NK-92 treated with Interleukin-12 subunit alpha and Interleukin-12 subunit beta, amount 100 ng/mL, for 24 hours (cell line): ENCODE measurements at regions not wholly inside any gene's neighbourhood (a gene's known extent, or its start where the extent isn't known, plus 50 kb on each side); places are given as distances from the start of the nearest gene placed in this dataset.

ENCODE experiments used
- DNase-seq: peaks from one replicate; lab custom pipeline; 2025; lab: John Stamatoyannopoulos, UW

DNA sequence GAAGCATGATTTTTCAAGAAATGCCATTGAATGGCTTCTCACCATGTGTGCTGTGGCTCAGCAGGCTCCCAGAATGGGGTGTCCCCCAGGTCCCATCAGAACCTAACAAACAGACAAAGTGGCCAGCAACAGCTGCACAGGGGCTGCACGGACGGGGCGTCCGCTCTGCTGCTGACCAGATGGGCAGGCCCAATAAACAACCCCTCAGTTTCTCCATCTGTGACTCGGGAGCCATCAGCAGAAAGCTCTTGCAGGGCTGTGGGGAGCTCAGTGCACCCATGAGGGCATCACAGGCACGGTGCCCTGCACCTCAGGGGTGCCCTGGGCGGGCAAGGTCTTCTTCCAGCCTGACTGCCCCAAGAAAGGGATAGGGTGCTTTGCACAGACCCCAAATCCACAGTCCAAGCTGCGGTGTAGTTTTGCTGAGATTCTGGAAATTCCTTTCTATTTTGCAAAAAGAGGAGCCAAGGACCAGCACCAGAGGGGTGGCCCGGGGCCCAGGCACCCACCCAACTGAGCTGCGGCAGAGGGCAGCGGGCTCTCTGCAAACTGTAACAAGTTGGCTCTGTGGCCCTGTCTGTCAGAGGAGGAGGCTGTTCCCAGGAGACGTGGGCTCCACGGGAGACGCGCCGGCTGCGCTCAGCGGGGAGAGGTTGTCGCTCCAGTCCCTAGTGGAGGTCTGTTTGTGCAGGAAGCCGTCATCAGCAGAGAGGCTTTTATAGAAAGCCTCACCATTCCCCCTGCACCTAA lies 138.7 kb upstream of the PPP1R26 start:
- DNase-seq, result no peak

DNA sequence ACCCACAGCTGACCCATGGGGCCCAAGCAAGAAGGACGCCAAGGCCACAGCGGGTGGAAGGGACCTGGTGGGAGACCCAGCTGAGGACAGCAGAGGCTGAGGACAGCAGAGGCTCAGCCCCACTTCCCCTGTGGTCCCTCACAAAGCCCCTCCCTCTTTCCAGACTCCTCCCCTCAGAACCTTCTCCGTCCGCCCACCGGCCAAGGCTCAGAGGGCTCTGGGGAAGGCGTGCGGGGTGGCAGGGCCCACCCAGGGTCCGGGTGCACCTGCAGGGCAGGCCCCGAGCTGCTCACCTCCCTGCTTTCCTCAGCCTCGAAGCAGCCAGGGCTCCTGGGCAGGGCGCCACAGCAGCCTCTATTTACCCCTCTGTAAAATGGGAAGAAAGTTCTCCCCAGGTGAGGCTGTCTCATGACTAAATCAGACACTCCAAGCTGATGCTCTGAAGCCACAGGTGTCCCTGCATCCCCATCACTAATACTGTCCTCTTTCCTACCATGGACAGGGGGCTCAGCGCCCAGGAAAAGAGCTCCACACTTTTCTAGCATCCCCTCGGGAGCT lies 137.9 kb upstream of the PPP1R26 start:
- DNase-seq, result no peak

DNA sequence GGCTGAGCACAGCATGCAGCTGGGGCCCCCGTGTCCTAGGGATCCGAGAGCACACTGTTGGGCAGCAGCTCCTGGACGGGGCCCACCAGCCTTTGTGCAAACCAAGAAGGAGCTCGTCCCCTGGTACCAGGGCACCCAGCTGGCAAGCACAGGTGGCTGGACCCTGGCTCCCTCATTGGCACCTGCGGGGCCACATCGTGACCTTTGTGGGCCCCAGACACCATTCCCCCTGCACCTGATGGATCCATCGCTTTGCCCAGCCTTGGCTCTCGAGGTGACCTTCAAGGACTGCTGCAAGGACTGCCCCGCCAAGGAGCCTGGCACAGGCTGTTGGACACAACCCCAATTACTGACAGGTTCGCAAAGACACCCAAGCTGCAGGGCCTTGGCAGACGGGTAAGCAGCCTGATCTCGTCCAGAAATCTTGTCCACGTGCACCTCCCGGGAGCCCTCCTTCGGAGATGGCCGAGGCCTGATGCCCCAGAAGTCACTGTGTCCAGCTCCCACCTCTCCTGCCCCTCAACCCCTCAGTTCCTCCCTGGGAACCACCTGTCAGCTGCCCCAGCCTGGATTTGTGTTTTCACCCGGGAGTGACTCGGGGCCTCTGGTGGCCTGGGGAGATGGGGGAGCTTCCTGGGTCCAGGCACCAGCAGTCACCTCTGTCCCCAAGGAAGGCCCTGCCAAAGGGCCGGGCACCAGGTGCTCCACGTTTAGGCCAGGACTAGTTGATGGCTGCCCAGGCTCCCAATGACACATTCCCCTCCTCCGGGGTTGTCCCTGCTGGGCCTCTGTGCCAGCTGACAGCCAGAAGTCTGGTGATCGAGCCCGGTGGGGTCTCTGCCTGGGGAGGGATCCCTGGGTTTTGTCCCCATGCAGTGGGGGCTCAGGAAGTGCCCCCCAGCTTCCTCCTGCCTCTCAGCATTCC lies 137.1 kb upstream of the PPP1R26 start:
- DNase-seq, result no peak

DNA sequence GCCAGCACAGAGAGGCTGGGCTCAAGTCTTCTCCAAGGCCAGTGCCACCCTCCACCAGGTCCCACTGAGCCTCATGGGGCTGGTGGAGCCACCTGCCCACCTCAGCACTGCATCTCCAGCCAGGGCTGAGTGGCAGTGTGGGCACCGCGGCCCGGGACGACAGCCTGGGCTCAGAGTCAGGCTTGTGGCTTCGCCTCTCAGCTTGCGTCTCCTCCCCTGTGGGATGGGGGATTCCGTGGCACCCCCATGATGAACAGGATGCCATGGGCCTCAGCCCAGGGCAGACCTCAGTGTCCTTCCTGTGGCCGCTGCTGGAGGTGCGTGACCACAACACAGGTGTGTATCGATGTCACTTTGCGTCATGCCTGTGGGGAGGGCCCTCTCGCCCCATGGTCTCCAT lies 136.4 kb upstream of the PPP1R26 start:
- no peak for DNase-seq

DNA sequence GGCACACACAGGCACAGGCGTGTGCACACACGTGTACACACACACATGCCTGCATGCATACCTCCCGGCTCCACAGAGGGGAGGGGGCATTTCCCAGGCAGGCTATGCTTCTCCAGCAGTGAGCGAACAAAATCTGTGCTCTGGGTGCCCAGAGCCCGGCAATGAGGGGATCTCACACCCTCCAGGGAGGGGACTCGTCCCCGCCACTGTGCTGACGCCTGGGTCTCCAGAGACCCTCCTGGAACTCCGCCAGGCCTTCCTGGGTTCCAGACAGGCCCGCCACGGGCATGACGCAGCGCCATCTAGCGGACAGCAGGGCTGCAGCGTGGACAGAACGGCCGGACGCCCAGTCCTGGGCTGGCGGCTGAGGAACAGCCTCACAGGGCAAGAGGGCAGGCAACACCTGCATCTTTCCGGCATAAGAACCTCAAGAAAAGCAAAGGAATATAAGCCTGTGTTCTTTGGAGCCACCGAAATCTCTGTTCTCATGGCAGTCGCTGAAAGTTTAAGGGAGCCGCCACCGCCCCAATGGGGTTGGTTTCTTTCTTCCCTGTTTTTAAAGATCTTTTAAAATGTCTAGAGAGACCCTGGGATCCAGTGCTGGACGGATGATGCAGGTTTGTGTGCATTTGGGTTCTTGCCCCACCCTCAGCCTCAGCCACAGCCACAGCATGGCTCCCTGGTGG lies 135.6 kb upstream of the PPP1R26 start:
- DNase-seq, result peak; percentile 9

DNA sequence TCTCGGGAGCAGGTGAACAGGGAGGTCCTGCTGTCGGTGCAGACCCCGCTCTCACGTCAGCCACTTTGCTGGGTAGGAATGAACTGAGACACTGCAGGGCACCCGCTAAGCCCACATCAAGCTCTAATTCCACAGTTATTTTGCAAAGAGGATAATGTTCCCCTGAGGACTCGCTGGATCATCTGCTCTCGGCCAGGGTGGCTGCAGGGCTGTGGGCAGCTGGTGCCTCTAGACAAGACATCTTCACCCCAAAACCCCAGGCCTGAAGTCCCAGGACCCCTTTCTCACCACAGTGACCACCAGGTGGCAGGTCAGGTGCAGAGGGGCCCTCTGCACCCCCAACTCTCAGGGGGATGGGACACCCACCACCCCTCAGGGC lies 135.1 kb upstream of the PPP1R26 start:
- DNase-seq, result no peak

DNA sequence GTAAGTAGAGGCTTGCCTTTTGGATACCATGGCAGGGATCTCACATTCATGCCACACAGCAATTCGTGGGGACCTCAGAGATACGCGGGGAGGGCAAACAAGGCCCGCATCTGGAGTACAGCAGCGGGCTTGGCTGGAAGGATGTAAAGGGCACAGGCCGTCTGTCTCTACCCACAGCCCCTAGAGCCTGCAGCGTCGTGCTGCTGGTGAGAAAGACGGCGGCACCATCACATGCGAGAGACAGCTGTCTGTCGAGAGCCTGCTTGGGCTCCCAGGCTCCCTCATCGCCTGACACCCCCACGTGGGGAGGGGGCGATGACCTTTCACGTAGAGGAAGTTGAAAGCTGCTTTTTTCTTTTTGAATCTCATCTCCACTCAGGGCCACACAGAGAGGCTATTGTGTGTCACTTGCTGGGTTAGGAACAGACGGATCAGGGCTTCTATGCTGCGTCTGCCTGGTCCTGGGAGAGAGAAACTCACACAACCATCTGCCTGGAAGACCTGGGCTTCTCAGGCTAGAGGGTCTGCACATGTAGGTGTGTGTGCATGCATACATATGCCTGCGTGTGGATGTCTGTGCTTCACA lies 134.6 kb upstream of the PPP1R26 start:
- DNase-seq, result no peak

DNA sequence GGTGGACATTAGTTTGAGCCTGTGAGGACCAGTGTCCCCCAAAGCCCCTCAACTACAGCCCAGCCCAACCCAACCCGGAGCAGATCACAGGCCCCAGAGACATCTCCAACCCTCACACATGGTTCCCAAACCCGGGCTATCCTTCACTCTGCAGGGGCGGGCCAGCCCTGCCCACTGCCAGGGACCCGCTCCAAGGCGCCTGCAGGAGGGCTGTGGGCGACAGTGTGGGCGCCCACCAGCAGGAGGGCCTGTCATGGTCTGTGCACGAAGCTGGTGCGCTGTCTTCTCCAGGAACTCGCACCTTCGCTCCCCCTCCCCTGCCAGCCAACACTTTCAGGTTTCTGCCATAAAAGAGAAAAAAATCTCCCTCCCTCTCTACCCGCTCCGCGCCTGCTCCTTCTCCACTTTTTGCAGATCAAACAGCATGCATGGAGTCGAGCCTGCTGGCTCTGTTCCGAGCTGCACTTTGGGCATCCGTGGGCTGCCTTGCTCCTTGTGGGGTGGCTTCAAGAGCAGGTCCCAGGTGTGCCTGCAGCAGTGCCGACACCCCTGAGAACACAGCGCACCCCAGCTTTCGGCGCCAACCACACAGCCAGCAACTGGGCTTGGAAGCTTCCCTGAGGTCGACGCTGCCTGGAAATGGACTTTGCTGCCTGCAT lies 133.7 kb upstream of the PPP1R26 start:
- no peak for DNase-seq

DNA sequence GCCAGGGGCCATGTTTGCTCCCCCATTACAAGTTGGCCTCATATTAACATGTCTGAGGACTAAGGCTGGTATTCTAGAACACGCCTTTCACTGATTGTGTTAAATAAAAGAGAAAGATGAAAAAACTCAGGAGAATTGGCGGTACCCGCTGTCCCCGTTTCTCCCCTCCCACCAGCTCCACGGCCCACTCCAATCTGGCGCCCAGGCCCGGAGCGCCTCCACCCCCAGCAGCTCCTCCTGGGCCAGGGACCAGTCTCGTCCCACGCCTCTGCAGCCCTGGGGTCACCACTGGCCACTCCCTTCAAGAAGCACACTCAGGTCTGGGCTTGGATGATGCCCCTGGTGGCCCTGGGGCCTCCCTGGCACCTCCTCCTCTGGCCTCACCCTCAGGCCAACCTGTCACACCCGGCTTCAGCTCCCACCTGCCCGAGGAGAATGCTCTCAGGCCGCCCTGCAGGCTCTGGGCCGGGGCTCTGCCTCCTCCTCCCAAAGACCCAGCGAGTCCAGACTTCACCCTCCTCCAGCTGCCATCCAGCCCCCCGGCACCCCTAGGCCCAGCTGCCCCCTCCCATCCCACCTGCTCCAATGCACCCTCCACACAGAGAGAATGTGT lies 133.0 kb upstream of the PPP1R26 start:
- no peak for DNase-seq

DNA sequence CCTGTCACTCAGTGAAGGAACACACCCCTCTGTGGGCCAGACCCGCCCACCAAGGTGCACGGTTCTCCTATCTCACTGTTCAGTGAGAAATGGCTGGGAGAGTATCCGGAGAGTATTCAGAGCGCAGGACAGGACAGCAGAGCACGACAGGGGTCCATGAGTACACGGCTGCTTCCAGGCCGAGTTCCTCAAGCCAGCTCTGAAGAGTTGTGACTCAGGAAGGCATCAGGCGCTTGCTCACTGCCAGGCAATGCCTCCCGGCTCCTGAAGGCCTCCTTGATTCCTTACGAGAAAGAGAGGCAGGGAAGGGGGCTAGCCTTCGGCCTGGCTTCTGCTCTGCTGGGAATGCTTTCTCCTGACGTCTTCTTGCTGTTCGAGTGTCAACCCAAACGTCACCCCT lies 132.1 kb upstream of the PPP1R26 start:
- no peak for DNase-seq

DNA sequence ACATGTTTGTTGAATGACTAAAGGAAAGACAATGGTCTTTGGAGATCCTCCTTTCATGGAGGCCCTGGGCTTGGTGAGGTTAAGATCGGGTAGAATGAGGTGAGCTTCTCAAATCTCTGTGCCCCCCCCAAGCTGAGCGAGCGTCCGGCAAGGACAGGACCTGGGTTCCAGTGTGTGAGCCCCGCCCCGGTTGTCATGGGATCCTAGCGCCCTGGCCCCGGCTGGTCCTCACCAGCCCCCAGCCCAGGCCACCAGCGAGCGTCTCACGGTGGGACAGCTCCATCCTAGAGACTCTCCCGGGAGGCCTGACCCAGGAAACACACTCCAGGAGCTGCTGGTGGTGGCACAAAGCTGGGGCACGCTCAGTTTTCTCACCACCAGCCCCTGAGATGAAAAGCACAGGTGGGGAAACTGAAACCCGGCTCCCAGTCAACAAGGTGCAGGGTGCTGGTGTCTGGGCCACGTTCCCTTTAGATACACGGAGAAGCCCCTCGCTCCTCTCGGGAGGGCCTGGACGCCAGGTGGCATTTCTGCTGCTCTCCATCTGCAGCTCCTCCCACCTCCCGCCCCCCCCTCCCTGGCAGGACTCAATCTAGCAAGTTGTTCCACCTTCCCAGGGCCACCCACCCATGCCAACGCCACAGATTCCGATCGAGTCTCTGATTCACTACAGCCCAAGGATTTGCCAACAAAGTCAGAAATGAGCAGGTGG lies 131.3 kb upstream of the PPP1R26 start:
- no peak for DNase-seq

DNA sequence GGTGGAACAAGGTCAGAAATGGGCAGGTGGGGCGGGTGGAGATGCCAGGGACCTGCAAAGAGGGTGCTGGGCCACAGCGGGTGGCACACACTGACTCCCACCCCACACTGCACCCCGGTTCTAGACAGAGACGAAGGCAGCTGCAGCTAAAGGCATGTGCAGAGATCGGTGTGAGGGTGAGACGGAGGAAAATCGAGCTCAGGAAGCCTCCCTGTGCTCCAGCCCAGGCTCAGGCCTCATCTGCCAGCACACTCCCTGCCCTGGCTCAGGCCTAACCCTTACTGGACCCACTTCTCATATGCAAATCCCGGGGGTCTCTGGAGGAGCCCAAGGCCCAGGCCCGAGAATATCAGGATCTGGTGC lies 130.8 kb upstream of the PPP1R26 start:
- no peak for DNase-seq

DNA sequence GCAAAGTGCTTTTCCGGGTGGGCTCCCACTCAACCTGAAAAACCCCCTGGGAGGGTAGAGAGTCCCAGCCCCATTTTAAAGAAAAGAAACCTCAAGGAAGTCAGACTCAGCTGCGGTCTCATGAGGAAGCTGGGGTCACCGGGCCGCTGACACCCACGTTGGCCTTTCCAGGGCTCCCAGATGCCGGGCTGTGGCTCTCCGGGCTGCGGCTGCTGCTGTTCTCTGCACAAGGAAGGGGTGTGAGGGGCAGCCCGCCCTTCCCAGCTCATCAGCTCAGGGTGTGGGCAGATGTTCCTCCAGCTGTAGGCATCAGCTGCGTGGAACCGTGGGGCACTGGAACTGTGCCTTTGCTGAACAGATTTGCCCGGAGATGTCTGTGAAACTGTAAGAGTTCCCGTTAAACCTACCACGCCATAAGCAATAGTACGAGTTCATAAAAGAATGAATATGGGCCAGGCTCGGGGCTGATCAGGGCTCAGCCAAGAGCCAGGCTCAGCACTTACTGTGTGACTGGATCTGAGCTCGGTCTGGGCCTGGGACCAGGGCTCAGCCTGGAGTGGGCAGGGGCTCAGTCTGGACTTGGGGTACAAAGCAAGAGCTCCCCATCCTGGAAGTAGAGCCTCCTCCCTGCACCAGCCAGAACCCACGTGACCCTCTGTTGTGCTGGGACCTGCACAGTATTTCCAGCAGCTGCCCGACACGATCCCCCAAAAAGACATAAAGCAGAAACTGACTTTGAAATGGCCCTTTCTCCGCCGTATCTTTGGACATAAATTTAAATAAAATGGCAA lies 130.2 kb upstream of the PPP1R26 start:
- DNase-seq, result no peak

DNA sequence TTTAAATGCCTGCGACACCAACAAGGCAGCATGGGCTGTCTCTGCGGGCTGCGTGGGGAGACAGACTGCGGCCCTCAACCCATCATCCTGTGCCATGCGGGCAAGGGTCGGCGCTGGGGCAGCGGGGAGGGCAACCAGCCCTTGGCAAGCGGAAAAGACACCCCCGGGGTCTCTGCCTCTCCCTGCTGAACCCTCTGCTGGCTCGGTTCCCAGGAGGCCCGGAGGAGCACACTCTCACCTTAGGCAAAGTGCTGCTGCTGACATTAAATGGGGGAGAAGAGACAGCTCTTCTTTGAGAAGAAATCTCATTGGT lies 129.6 kb upstream of the PPP1R26 start:
- no peak for DNase-seq

DNA sequence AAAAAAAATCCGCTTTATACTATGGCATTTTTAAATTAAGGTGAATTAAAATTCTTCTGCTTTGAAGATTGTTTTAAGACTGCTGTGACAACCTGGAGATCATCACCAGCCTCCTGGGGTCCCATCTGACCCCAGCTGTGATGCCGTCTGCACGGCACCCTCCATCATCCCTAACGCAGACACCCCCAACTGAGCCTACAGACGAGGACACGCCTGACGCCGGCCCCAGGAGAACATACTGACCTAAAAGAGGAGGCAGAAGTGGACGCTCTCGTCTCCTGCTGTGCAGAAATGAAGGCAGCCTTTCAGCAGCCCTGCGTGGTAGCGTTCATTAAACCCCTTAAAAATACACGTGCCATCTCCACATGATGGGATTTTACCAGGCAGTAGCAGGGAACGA lies 125.6 kb upstream of the PPP1R26 start:
- DNase-seq, result no peak

DNA sequence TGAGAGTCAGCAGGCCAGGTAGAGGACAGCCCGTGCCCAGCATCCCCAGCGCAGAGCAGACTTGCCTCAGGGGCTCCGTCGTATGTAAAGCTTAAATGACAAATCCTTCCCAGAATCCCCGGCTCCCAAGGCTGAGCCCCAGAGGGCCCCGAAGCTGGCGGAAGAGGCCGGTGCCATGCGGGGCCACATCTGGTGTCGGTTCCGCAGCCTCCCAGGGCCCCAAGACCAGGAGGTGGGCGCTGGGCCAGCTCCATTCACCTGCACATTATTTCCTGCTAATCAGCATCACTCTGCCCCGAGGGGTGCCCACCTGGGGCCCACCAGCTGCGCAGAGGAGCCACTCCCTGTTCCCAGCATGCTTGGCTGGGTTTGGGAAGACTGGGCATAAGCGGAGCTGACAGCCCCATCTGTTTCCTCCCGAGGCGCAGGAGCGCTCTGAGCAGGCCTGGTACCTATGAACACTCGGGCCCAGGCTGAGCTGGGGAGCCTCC lies 124.0 kb upstream of the PPP1R26 start:
- DNase-seq, result no peak

DNA sequence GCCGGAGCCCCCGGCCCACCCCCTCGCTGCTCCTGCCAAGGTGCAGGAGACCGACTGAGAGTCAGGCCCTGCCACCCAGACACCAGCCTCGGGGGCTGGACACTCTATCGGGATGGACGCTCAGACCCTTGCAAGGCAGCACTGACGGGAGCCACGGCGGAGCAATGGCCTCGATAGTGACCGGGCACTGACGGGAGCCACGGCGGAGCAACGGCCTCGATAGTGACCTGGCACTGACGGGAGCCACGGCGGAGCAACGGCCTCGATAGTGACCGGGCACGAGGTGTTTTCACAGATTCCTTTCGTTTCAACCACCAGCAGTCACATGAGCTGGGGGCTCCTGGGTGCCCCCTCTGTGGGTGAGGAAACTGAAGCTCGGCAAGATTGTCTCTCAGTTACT lies 123.6 kb upstream of the PPP1R26 start:
- no peak for DNase-seq

DNA sequence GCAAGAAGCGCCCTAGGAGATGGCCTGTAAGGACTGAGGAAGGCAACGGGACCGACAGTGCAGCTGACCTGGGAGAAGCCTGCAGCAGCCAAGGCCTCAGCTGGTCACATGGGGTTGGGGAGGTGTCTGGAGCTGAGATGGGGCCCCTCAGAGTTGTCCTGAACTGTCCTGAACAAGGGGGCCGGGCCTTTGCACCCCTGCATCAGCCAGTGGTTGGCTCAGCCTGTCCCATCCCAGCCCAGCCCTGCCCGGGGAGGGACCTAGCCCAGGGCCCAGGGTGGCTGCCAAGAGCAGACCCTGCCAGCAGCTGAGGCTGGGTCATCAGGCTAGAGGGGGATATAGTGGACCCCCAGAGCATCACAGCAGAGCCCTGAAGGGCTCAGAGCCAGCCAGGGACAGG lies 122.8 kb upstream of the PPP1R26 start:
- no peak for DNase-seq

DNA sequence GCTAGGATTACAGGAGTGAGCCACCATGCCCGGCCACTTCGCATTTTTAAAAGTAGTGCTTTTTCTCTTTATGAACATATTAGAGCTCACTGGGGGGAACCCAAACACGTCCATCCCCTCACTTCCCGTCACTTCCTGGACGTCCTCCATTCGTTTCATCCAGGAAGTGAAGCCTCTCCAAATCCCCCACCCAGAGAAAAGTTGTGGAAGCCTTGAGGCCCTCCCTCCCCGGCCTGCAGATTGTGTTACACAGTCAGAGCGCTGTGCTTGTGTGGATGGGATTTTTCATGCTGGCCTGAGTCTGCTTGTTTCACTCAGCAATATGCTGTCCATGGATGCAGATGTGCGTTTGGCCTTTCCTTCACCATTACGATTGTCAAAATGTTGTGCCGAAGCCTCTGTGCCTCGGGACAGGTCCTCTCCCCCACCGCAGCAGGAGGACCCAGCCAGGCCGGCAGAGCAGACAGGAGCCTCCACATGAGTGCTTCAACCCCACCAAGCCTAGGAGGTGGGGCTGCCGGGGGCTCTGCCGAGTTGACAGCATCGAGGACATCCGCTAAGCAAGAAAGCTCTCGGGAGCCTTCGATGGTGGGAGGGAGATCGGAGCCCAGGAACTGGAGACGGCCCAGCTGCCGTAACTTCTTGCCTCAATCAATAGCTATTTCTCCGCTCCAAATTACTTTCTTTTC lies 121.6 kb upstream of the PPP1R26 start:
- DNase-seq, result no peak
